Stomach (tissue), 4 donors: ENCODE measurements at regions not wholly inside any gene's neighbourhood (a gene's known extent, or its start where the extent isn't known, plus 50 kb on each side); places are given as distances from the start of the nearest gene placed in this dataset.

ENCODE experiments used
- CTCF ChIP-seq, 7 experiments: fragments of 450-650 bp in 4 of 7; fragments of 200-600 bp in 3 of 7; sonication (generic) in 3 of 7; IDR thresholded peaks; one replicate each; pipeline ENCODE4 v1.5.1; 2016 to 2019; ENCODE audit warnings: antibody characterized with exemption in 7 of 7, control low read depth in 2 of 7, mild to moderate bottlenecking in 1 of 7
- POLR2A ChIP-seq, 4 donors: fragments of 450-650 bp; IDR thresholded peaks; one replicate each; pipeline ENCODE4 v1.6.1; 2016; ENCODE audit warnings: antibody characterized with exemption in 4 of 4, control low read depth in 2 of 4, mild to moderate bottlenecking in 1 of 4, moderate library complexity in 1 of 4

DNA sequence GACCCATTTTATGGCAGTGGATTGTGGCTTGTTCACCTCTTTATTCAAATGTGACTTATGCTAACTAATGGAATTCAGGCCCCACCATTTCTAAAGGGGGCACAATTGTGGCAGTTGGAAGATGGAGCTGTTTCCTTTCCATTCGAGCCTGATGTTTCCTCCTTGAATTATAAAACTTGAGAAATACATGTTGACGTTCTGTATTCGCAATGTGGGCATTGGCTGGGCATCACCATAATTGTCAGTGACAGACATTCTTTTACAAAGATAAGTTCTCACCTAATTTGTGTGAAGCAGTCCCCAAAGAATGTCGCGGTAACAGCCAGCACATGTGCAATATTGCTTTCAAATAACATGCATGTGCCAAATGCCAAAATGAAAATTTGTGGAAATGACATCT is 1070.2 kb upstream of the TENM3 start:
- no peak for TF ChIP-seq CTCF (IDR thresholded peaks at IDR 0.05)
- TF ChIP-seq POLR2A (IDR thresholded peaks at IDR 0.05): no peak
